PC-9 (cell line): ENCODE measurements at regions not wholly inside any gene's neighbourhood (a gene's known extent, or its start where the extent isn't known, plus 50 kb on each side); places are given as distances from the start of the nearest gene placed in this dataset.

Experiments used
- BruUV-seq: library from RNA; stranded (reverse); fragments of 400-500 nt; replicated peaks from 2 replicates; lab custom pipeline; 2021; lab: Mats Ljungman, UMichigan
- CTCF ChIA-PET: fragments of 300-600 bp; sonication (Branson Sonifier 250); formaldehyde crosslinking; loops from one replicate; lab custom pipeline; 2022; ENCODE audit warnings: antibody characterized with exemption; lab: Charles Lee
- POLR2A ChIA-PET: fragments of 300-600 bp; sonication (Branson Sonifier 250); formaldehyde crosslinking; loops from one replicate; lab custom pipeline; 2022; ENCODE audit warnings: antibody characterized with exemption; ENCODE audit not compliant: unreplicated experiment; lab: Charles Lee
- DNase-seq, 2 experiments: peaks; one replicate each; pipeline versions ENCODE4 v3.0.0 to v3.0.0-alpha.2; 2015 to 2022; ENCODE audit warnings: mixed read lengths in 1 of 2
- H2AFZ ChIP-seq: fragments of 200-600 bp; sonication (generic); 2 replicates; pipeline ENCODE4 v1.8.1; 2017; ENCODE audit warnings: antibody characterized with exemption
- H3F3A ChIP-seq: fragments of 200-600 bp; sonication (generic); 2 replicates; pipeline ENCODE4 v1.8.1; 2017; ENCODE audit warnings: antibody characterized with exemption, mild to moderate bottlenecking, low read depth; ENCODE audit not compliant: insufficient read depth
- H3K27ac ChIP-seq: fragments of 200-600 bp; sonication (generic); 2 replicates; pipeline ENCODE4 v1.6.1; 2016; ENCODE audit warnings: mixed run types
- H3K27me3 ChIP-seq: fragments of 200-600 bp; sonication (generic); 2 replicates; pipeline ENCODE4 v1.6.1; 2016; ENCODE audit warnings: low read depth, mixed run types; ENCODE audit not compliant: insufficient read depth
- H3K36me3 ChIP-seq: fragments of 200-600 bp; sonication (generic); 2 replicates; pipeline ENCODE4 v1.6.1; 2016; ENCODE audit warnings: low read depth, mixed run types
- H3K4me1 ChIP-seq: fragments of 200-600 bp; sonication (generic); replicated peaks from 2 replicates; pipeline ENCODE4 v1.6.1; 2016; ENCODE audit warnings: mixed run types; ENCODE audit not compliant: insufficient read depth
- H3K4me2 ChIP-seq: fragments of 200-600 bp; sonication (generic); 2 replicates; pipeline ENCODE4 v1.6.1; 2017; ENCODE audit warnings: mixed run types
- H3K4me3 ChIP-seq: fragments of 200-600 bp; sonication (generic); 2 replicates; pipeline ENCODE4 v1.6.1; 2016; ENCODE audit warnings: mixed run types
- H3K79me2 ChIP-seq: fragments of 200-600 bp; sonication (generic); 2 replicates; pipeline ENCODE4 v1.6.1; 2017; ENCODE audit warnings: low read depth, mixed run types
- H3K9me2 ChIP-seq: fragments of 200-600 bp; sonication (generic); 2 replicates; pipeline ENCODE4 v1.8.1; 2017; ENCODE audit warnings: mild to moderate bottlenecking; ENCODE audit not compliant: insufficient read depth
- H3K9me3 ChIP-seq: fragments of 200-600 bp; sonication (generic); 2 replicates; pipeline ENCODE4 v1.8.1; 2016; ENCODE audit warnings: low read depth; ENCODE audit not compliant: insufficient read depth
- H4K20me1 ChIP-seq: fragments of 200-600 bp; sonication (generic); 2 replicates; pipeline ENCODE4 v1.8.1; 2017; ENCODE audit not compliant: insufficient read depth
- EZH2 ChIP-seq: fragments of 200-600 bp; sonication (generic); IDR thresholded peaks from 2 replicates; pipeline ENCODE4 v1.8.0; 2017; ENCODE audit warnings: antibody characterized with exemption, low read depth
- intact Hi-C: fragments of 100-400 bp; cut with micrococcal nuclease; formaldehyde crosslinking; loops from one replicate; pipeline ENCODE4 v1.10.0; 2022; ENCODE audit not compliant: unreplicated experiment
- TF ChIP-seq, protein P1 (sequence below): fragments of 200-600 bp; sonication (generic); conservative IDR thresholded peaks from 2 replicates; pipeline ENCODE4 v1.6.1; 2017; ENCODE audit warnings: mixed run types, antibody characterized with exemption, mild to moderate bottlenecking, moderate library complexity

DNA sequence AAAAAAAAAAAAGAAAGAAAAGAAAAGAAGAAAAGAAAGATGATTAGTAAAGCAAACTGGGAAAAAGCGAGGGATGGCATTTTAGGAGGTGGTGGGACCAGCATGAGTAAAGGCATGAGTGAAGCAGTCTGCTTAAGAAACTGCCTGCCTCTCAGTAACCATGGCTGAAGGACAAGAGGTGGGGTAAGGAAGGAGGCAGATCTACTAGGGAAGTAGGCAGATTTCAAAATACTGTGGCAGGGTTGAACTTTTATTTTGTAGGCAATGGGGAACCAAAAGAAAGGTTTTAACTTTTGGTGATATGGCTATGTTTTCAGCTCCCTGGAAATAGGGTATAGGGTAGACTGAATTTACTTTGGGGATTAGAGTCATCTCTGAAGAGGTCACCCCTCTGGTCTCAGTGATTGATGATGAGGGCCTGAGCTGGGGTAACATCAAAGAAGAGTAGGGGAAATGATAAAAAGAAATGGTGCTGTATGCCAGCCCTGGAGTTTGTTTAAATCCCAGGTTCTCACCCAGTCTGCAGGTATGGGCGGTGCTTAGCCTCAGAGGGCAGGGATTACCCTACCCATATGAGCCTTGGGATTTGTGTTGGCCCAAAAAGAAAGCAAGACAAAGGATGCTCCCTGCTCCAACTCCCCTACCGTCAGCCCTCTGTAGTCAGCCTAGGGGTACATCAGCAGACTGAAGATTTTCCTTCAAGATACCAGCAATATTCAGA lies 316.2 kb downstream of the CWC27 start:
- Histone ChIP-seq H3F3A (no peaks in the 10 kb centered on the region), H3K9me2 (no peaks in the 10 kb centered on the region), H2AFZ (no peak overlapping the region), H3K9me3 (no peaks in the 10 kb centered on the region), H3K36me3 (no peaks in the 10 kb centered on the region), H3K79me2 (no peaks in the 10 kb centered on the region), H3K4me1 (no peaks in the 10 kb centered on the region), H3K27ac (no peak overlapping the region), H3K4me3 (no peak overlapping the region), H3K27me3 (no peaks in the 10 kb centered on the region), H4K20me1 (0 out of 2 replicates have a peak, but pooled peaks cover 2% of the 10 kb centered on the region), H3K4me2 (no peak overlapping the region)
- POLR2A ChIA-PET, result no interaction called here
- intact Hi-C loops, result no loop called here
- CTCF ChIA-PET, result no interaction called here
- BruUV-seq, result no TSS peak
- no peak for DNase-seq
- TF ChIP-seq, protein P1, sequence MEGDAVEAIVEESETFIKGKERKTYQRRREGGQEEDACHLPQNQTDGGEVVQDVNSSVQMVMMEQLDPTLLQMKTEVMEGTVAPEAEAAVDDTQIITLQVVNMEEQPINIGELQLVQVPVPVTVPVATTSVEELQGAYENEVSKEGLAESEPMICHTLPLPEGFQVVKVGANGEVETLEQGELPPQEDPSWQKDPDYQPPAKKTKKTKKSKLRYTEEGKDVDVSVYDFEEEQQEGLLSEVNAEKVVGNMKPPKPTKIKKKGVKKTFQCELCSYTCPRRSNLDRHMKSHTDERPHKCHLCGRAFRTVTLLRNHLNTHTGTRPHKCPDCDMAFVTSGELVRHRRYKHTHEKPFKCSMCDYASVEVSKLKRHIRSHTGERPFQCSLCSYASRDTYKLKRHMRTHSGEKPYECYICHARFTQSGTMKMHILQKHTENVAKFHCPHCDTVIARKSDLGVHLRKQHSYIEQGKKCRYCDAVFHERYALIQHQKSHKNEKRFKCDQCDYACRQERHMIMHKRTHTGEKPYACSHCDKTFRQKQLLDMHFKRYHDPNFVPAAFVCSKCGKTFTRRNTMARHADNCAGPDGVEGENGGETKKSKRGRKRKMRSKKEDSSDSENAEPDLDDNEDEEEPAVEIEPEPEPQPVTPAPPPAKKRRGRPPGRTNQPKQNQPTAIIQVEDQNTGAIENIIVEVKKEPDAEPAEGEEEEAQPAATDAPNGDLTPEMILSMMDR, result no peak

DNA sequence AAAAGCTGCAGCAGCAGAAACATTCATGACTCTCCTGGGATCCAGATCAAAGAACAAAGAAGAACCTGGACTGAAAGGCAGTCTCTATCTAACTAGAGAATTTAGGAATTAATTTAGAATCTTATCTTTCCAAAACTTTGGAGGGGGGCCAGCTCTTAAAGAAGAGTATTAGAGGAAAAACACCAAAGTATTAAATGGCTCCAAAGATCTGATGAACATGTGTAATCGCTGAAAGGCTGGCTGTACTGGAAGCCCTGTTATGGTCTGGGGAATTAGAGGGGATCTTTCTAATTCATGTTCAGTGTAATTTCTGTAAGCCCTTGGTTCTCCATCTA lies 316.8 kb downstream of the CWC27 start:
- no peak for DNase-seq
- ChIA-PET POLR2A (no interaction called here), CTCF (no interaction called here)
- no peak overlapping the region for H3K4me2 ChIP-seq
- TF ChIP-seq EZH2, result no peak
- TF ChIP-seq, protein P1, result no peak
- no peaks in the 10 kb centered on the region for H3K79me2 ChIP-seq
- no peak overlapping the region for H3K27ac ChIP-seq
- no TSS peak for BruUV-seq
- H3K4me3 ChIP-seq, result no peak overlapping the region
- no peaks in the 10 kb centered on the region for H3F3A ChIP-seq
- H3K27me3 ChIP-seq, result no peaks in the 10 kb centered on the region
- no peaks in the 10 kb centered on the region for H3K4me1 ChIP-seq
- H3K36me3 ChIP-seq, result no peaks in the 10 kb centered on the region
- no peaks in the 10 kb centered on the region for H3K9me2 ChIP-seq
- no peak overlapping the region for H2AFZ ChIP-seq
- intact Hi-C loops, result no loop called here
- H4K20me1 ChIP-seq, result 0 out of 2 replicates have a peak, but pooled peaks cover 2% of the 10 kb centered on the region
- H3K9me3 ChIP-seq, result no peaks in the 10 kb centered on the region

DNA sequence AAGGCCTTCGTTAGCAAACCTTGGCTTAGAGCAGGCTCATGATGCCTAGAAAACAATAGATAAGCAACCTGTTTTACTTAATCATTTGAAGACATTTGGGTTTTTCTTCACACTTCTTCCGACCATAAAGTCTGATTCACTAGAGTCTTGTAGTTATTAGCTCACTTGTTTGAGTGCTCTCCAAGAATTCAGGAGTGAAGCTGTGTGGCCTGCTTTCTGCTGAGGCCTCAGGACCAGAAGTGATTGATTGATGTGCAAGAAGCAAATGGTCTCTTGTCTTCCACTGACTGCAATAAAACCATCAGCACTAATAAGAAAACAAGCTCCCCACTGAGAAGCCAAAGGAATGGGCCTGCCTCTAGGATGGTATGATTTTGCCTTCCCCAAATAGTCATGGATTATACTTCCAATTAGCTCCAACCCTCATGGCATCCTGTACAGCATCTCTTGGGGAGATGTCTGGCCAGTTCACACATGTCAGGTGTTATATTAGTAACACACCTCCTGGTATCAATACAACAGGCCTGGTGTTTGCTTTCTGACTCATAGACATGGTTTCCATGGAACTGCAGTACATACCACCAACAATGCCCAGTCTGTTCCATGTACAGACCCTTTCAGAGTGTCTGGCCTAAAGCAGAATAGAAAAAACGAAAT lies 317.6 kb downstream of the CWC27 start:
- H3F3A ChIP-seq, result no peaks in the 10 kb centered on the region
- H3K79me2 ChIP-seq, result no peaks in the 10 kb centered on the region
- no peak for DNase-seq
- intact Hi-C loops, result no loop called here
- no peaks in the 10 kb centered on the region for H3K27me3 ChIP-seq
- TF ChIP-seq EZH2, result no peak
- TF ChIP-seq, protein P1, result no peak
- H3K4me2 ChIP-seq, result no peak overlapping the region
- no TSS peak for BruUV-seq
- ChIA-PET POLR2A (no interaction called here), CTCF (no interaction called here)
- no peak overlapping the region for H3K4me3 ChIP-seq
- H3K9me2 ChIP-seq, result no peaks in the 10 kb centered on the region
- no peak overlapping the region for H3K27ac ChIP-seq
- no peaks in the 10 kb centered on the region for H3K4me1 ChIP-seq
- H2AFZ ChIP-seq, result no peak overlapping the region
- H3K36me3 ChIP-seq, result no peaks in the 10 kb centered on the region
- H3K9me3 ChIP-seq, result no peaks in the 10 kb centered on the region
- H4K20me1 ChIP-seq, result 0 out of 2 replicates have a peak, but pooled peaks cover 2% of the 10 kb centered on the region
